K562 (cell line): ENCODE measurements at regions not wholly inside any gene's neighbourhood (a gene's known extent, or its start where the extent isn't known, plus 50 kb on each side); places are given as distances from the start of the nearest gene placed in this dataset.

Experiments used
- FOXA1 ChIP-seq: fragments of 450-650 bp; IDR thresholded peaks from 2 replicates; pipeline ENCODE4 v1.6.1; 2016; ENCODE audit warnings: mild to moderate bottlenecking, borderline replicate concordance
- VEZF1 ChIP-seq: fragments of 200-800 bp; sonication (Bioruptor generic); IDR thresholded peaks from 2 replicates; pipeline ENCODE4 v1.6.1; 2017; ENCODE audit warnings: missing genetic modification characterization, missing compliant biosample characterization
- TF ChIP-seq, protein P1 (sequence below): fragments of 200-600 bp; sonication (generic); IDR thresholded peaks from one replicate; pipeline ENCODE4 v1.6.1; 2012; ENCODE audit warnings: mild to moderate bottlenecking, low read depth, low read length, inconsistent platforms
- TF ChIP-seq, protein P2 (sequence below): fragments of 450-650 bp; IDR thresholded peaks from 2 replicates; pipeline ENCODE4 v1.6.1; 2016; ENCODE audit warnings: low read depth
- TF ChIP-seq, protein P3 (sequence below): fragments of 450-650 bp; IDR thresholded peaks from 2 replicates; pipeline ENCODE4 v1.6.1; 2017; ENCODE audit warnings: antibody characterized with exemption

DNA sequence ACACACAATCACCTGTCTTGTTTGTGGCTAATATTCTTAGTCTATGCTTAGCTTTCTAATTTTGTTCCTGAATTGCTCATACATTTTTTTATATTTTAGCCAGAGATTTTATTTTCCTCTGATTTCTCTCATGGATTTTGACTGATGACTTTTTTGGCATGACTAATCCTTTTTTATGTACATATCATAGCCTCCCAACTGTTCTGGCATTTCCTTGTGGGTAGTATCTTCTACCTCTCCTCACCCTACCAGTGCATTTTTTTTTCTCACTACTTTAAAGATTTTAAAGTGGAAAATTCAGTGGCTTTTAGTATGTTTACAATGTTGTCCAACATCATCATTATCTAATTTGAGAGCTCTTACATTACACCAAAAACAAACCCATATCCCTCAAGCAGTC, 84.4 kb upstream of the TENM4 start:
- TF ChIP-seq, protein P1, sequence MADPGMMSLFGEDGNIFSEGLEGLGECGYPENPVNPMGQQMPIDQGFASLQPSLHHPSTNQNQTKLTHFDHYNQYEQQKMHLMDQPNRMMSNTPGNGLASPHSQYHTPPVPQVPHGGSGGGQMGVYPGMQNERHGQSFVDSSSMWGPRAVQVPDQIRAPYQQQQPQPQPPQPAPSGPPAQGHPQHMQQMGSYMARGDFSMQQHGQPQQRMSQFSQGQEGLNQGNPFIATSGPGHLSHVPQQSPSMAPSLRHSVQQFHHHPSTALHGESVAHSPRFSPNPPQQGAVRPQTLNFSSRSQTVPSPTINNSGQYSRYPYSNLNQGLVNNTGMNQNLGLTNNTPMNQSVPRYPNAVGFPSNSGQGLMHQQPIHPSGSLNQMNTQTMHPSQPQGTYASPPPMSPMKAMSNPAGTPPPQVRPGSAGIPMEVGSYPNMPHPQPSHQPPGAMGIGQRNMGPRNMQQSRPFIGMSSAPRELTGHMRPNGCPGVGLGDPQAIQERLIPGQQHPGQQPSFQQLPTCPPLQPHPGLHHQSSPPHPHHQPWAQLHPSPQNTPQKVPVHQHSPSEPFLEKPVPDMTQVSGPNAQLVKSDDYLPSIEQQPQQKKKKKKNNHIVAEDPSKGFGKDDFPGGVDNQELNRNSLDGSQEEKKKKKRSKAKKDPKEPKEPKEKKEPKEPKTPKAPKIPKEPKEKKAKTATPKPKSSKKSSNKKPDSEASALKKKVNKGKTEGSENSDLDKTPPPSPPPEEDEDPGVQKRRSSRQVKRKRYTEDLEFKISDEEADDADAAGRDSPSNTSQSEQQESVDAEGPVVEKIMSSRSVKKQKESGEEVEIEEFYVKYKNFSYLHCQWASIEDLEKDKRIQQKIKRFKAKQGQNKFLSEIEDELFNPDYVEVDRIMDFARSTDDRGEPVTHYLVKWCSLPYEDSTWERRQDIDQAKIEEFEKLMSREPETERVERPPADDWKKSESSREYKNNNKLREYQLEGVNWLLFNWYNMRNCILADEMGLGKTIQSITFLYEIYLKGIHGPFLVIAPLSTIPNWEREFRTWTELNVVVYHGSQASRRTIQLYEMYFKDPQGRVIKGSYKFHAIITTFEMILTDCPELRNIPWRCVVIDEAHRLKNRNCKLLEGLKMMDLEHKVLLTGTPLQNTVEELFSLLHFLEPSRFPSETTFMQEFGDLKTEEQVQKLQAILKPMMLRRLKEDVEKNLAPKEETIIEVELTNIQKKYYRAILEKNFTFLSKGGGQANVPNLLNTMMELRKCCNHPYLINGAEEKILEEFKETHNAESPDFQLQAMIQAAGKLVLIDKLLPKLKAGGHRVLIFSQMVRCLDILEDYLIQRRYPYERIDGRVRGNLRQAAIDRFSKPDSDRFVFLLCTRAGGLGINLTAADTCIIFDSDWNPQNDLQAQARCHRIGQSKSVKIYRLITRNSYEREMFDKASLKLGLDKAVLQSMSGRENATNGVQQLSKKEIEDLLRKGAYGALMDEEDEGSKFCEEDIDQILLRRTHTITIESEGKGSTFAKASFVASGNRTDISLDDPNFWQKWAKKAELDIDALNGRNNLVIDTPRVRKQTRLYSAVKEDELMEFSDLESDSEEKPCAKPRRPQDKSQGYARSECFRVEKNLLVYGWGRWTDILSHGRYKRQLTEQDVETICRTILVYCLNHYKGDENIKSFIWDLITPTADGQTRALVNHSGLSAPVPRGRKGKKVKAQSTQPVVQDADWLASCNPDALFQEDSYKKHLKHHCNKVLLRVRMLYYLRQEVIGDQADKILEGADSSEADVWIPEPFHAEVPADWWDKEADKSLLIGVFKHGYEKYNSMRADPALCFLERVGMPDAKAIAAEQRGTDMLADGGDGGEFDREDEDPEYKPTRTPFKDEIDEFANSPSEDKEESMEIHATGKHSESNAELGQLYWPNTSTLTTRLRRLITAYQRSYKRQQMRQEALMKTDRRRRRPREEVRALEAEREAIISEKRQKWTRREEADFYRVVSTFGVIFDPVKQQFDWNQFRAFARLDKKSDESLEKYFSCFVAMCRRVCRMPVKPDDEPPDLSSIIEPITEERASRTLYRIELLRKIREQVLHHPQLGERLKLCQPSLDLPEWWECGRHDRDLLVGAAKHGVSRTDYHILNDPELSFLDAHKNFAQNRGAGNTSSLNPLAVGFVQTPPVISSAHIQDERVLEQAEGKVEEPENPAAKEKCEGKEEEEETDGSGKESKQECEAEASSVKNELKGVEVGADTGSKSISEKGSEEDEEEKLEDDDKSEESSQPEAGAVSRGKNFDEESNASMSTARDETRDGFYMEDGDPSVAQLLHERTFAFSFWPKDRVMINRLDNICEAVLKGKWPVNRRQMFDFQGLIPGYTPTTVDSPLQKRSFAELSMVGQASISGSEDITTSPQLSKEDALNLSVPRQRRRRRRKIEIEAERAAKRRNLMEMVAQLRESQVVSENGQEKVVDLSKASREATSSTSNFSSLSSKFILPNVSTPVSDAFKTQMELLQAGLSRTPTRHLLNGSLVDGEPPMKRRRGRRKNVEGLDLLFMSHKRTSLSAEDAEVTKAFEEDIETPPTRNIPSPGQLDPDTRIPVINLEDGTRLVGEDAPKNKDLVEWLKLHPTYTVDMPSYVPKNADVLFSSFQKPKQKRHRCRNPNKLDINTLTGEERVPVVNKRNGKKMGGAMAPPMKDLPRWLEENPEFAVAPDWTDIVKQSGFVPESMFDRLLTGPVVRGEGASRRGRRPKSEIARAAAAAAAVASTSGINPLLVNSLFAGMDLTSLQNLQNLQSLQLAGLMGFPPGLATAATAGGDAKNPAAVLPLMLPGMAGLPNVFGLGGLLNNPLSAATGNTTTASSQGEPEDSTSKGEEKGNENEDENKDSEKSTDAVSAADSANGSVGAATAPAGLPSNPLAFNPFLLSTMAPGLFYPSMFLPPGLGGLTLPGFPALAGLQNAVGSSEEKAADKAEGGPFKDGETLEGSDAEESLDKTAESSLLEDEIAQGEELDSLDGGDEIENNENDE = no peak
- TF ChIP-seq FOXA1 (no peak), VEZF1 (CRISPR knock-in tag) (no peak)
- TF ChIP-seq, protein P2, sequence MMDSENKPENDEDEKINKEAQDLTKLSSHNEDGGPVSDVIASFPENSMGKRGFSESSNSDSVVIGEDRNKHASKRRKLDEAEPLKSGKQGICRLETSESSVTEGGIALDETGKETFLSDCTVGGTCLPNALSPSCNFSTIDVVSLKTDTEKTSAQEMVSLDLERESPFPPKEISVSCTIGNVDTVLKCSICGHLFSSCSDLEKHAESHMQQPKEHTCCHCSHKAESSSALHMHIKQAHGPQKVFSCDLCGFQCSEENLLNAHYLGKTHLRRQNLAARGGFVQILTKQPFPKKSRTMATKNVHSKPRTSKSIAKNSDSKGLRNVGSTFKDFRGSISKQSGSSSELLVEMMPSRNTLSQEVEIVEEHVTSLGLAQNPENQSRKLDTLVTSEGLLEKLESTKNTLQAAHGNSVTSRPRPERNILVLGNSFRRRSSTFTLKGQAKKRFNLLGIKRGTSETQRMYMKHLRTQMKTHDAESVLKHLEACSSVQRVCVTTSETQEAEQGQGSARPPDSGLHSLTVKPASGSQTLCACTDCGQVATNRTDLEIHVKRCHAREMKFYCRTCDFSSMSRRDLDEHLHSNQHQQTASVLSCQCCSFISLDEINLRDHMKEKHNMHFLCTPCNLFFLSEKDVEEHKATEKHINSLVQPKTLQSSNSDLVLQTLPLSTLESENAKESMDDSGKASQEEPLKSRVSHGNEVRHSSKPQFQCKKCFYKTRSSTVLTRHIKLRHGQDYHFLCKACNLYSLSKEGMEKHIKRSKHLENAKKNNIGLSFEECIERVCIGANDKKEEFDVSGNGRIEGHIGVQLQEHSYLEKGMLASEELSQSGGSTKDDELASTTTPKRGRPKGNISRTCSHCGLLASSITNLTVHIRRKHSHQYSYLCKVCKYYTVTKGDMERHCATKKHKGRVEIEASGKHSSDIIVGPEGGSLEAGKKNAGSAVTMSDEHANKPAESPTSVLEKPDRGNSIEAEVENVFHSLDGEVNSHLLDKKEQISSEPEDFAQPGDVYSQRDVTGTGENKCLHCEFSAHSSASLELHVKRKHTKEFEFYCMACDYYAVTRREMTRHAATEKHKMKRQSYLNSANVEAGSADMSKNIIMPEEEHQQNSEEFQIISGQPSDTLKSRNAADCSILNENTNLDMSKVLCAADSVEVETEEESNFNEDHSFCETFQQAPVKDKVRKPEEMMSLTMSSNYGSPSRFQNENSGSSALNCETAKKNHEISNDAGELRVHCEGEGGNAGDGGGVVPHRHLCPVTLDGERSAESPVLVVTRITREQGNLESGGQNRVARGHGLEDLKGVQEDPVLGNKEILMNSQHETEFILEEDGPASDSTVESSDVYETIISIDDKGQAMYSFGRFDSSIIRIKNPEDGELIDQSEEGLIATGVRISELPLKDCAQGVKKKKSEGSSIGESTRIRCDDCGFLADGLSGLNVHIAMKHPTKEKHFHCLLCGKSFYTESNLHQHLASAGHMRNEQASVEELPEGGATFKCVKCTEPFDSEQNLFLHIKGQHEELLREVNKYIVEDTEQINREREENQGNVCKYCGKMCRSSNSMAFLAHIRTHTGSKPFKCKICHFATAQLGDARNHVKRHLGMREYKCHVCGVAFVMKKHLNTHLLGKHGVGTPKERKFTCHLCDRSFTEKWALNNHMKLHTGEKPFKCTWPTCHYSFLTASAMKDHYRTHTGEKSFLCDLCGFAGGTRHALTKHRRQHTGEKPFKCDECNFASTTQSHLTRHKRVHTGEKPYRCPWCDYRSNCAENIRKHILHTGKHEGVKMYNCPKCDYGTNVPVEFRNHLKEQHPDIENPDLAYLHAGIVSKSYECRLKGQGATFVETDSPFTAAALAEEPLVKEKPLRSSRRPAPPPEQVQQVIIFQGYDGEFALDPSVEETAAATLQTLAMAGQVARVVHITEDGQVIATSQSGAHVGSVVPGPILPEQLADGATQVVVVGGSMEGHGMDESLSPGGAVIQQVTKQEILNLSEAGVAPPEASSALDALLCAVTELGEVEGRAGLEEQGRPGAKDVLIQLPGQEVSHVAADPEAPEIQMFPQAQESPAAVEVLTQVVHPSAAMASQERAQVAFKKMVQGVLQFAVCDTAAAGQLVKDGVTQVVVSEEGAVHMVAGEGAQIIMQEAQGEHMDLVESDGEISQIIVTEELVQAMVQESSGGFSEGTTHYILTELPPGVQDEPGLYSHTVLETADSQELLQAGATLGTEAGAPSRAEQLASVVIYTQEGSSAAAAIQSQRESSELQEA = no peak
- TF ChIP-seq, protein P3, sequence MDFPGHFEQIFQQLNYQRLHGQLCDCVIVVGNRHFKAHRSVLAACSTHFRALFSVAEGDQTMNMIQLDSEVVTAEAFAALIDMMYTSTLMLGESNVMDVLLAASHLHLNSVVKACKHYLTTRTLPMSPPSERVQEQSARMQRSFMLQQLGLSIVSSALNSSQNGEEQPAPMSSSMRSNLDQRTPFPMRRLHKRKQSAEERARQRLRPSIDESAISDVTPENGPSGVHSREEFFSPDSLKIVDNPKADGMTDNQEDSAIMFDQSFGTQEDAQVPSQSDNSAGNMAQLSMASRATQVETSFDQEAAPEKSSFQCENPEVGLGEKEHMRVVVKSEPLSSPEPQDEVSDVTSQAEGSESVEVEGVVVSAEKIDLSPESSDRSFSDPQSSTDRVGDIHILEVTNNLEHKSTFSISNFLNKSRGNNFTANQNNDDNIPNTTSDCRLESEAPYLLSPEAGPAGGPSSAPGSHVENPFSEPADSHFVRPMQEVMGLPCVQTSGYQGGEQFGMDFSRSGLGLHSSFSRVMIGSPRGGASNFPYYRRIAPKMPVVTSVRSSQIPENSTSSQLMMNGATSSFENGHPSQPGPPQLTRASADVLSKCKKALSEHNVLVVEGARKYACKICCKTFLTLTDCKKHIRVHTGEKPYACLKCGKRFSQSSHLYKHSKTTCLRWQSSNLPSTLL = no peak
